Loucy (cell line): ENCODE measurements at regions not wholly inside any gene's neighbourhood (a gene's known extent, or its start where the extent isn't known, plus 50 kb on each side); places are given as distances from the start of the nearest gene placed in this dataset.

ENCODE experiments used
- H2AFZ ChIP-seq: fragments of 200-600 bp; sonication (generic); 2 replicates; pipeline ENCODE4 v1.6.0; 2016; ENCODE audit warnings: antibody characterized with exemption, mild to moderate bottlenecking, low read length, moderate library complexity
- H3F3A ChIP-seq: fragments of 200-600 bp; 2 replicates; pipeline ENCODE4 v1.6.0; 2016; ENCODE audit warnings: antibody characterized with exemption, low read depth, mild to moderate bottlenecking
- H3K27me3 ChIP-seq: fragments of 200-600 bp; sonication (generic); 2 replicates; pipeline ENCODE4 v1.6.1; 2014; ENCODE audit warnings: low read length, mild to moderate bottlenecking; ENCODE audit not compliant: insufficient read depth, poor library complexity, severe bottlenecking
- H3K36me3 ChIP-seq: fragments of 200-600 bp; sonication (generic); 2 replicates; pipeline ENCODE4 v1.6.1; 2016; ENCODE audit warnings: low read length; ENCODE audit not compliant: insufficient read depth
- H3K4me1 ChIP-seq: fragments of 200-600 bp; sonication (generic); 2 replicates; pipeline ENCODE4 v1.5.1; 2014; ENCODE audit warnings: low read length, mild to moderate bottlenecking; ENCODE audit not compliant: insufficient read depth, poor library complexity, severe bottlenecking
- H3K4me2 ChIP-seq: fragments of 200-600 bp; sonication (generic); 2 replicates; pipeline ENCODE4 v1.6.0; 2014; ENCODE audit warnings: antibody characterized with exemption, low read length, low read depth, mild to moderate bottlenecking; ENCODE audit not compliant: poor library complexity, severe bottlenecking
- H3K4me3 ChIP-seq: fragments of 200-600 bp; sonication (generic); 2 replicates; pipeline ENCODE4 v1.5.1; 2014; ENCODE audit warnings: low read length, mild to moderate bottlenecking, mixed read lengths; ENCODE audit not compliant: poor library complexity, severe bottlenecking
- H3K79me2 ChIP-seq: fragments of 200-600 bp; sonication (generic); 2 replicates; pipeline ENCODE4 v1.6.1; 2014; ENCODE audit warnings: low read length; ENCODE audit not compliant: insufficient read depth
- H3K9ac ChIP-seq: fragments of 200-600 bp; sonication (generic); 2 replicates; pipeline ENCODE4 v1.6.0; 2014; ENCODE audit warnings: mild to moderate bottlenecking, low read depth, low read length, moderate library complexity; ENCODE audit not compliant: poor library complexity, severe bottlenecking
- H3K9me2 ChIP-seq: fragments of 200-600 bp; sonication (generic); replicated peaks from 2 replicates; pipeline ENCODE4 v1.6.1; 2016; ENCODE audit warnings: low read depth, low read length, mixed read lengths
- H3K9me3 ChIP-seq: fragments of 200-600 bp; sonication (generic); 2 replicates; pipeline ENCODE4 v1.6.1; 2014; ENCODE audit warnings: mild to moderate bottlenecking, antibody characterized with exemption, low read length, low read depth; ENCODE audit not compliant: insufficient read depth
- H4K20me1 ChIP-seq: fragments of 200-600 bp; sonication (generic); 2 replicates; pipeline ENCODE4 v1.6.0; 2014; ENCODE audit warnings: antibody characterized with exemption, low read length, mild to moderate bottlenecking; ENCODE audit not compliant: insufficient read depth, poor library complexity, severe bottlenecking
- EZH2phosphoT487 ChIP-seq: fragments of 200-600 bp; IDR thresholded peaks from 2 replicates; pipeline ENCODE4 v1.6.1; 2018; ENCODE audit warnings: antibody characterized with exemption, mild to moderate bottlenecking, moderate library complexity, borderline replicate concordance
- TF ChIP-seq, protein P1 (sequence below): fragments of 200-600 bp; sonication (generic); conservative IDR thresholded peaks from 2 replicates; pipeline ENCODE4 v1.5.1; 2014; ENCODE audit warnings: mild to moderate bottlenecking, antibody characterized with exemption, low read length

DNA sequence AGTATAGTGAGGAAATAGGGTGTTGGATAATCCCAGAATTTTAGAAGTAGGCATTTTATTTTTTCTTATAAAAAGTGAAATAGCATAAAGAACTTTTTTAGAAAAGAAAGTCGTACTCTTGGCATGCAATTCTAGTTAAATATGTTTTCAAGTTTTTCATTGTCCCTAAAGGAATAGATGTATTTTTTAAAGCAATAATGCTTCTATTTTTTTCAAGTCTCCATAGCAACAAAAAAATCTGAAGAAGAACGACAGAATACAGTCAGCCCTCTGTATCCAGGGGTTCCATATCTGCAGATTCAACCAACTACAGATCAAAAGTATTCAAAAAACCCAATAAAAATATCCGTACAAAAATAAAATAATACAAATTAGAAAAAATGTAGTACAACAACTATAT lies 538.2 kb downstream of the GLUD2 start:
- no peaks in the 10 kb centered on the region for H3K36me3 ChIP-seq
- TF ChIP-seq, protein P1, sequence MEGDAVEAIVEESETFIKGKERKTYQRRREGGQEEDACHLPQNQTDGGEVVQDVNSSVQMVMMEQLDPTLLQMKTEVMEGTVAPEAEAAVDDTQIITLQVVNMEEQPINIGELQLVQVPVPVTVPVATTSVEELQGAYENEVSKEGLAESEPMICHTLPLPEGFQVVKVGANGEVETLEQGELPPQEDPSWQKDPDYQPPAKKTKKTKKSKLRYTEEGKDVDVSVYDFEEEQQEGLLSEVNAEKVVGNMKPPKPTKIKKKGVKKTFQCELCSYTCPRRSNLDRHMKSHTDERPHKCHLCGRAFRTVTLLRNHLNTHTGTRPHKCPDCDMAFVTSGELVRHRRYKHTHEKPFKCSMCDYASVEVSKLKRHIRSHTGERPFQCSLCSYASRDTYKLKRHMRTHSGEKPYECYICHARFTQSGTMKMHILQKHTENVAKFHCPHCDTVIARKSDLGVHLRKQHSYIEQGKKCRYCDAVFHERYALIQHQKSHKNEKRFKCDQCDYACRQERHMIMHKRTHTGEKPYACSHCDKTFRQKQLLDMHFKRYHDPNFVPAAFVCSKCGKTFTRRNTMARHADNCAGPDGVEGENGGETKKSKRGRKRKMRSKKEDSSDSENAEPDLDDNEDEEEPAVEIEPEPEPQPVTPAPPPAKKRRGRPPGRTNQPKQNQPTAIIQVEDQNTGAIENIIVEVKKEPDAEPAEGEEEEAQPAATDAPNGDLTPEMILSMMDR = no peak
- TF ChIP-seq EZH2phosphoT487 = no peak

GRCh38 chrX:121592884-121593283 lies 545.5 kb downstream of the GLUD2 start:
- no peak for TF ChIP-seq EZH2phosphoT487
- TF ChIP-seq, protein P1 = no peak
- no peaks in the 10 kb centered on the region for H3K9me2 ChIP-seq
- no peak overlapping the region for H3K4me2 ChIP-seq
- no peaks in the 10 kb centered on the region for H3K79me2 ChIP-seq
- no peaks in the 10 kb centered on the region for H3K27me3 ChIP-seq
- H3K36me3 ChIP-seq = no peaks in the 10 kb centered on the region
- H4K20me1 ChIP-seq = no peaks in the 10 kb centered on the region
- H3K4me1 ChIP-seq = no peaks in the 10 kb centered on the region
- no peak overlapping the region for H3K4me3 ChIP-seq
- no peak overlapping the region for H3K9ac ChIP-seq
- H2AFZ ChIP-seq = no peak overlapping the region
- no peaks in the 10 kb centered on the region for H3F3A ChIP-seq
- H3K9me3 ChIP-seq = no peaks in the 10 kb centered on the region

More for the DNA sequence above, 538.2 kb downstream of the GLUD2 start:
- Histone ChIP-seq H3K9ac (no peak overlapping the region), H3K4me2 (no peak overlapping the region), H3K27me3 (no peaks in the 10 kb centered on the region), H3F3A (no peaks in the 10 kb centered on the region), H3K4me3 (no peak overlapping the region), H4K20me1 (no peaks in the 10 kb centered on the region), H2AFZ (no peak overlapping the region), H3K79me2 (no peaks in the 10 kb centered on the region), H3K4me1 (no peaks in the 10 kb centered on the region), H3K9me3 (no peaks in the 10 kb centered on the region), H3K9me2 (no peaks in the 10 kb centered on the region)

- H3K4me1 ChIP-seq = no peaks in the 10 kb centered on the region
- TF ChIP-seq, protein P1 = no peak
- TF ChIP-seq EZH2phosphoT487 = no peak
- no peaks in the 10 kb centered on the region for H3K9me2 ChIP-seq
- no peaks in the 10 kb centered on the region for H3K27me3 ChIP-seq
- no peak overlapping the region for H3K4me2 ChIP-seq
- H3F3A ChIP-seq = no peaks in the 10 kb centered on the region
- H4K20me1 ChIP-seq = no peaks in the 10 kb centered on the region
- no peaks in the 10 kb centered on the region for H3K79me2 ChIP-seq
- H3K4me3 ChIP-seq = no peak overlapping the region
- H2AFZ ChIP-seq = no peak overlapping the region
- no peaks in the 10 kb centered on the region for H3K9me3 ChIP-seq
- H3K9ac ChIP-seq = no peak overlapping the region
- no peaks in the 10 kb centered on the region for H3K36me3 ChIP-seq
These were observed 550.9 kb downstream of the GLUD2 start for GRCh38 chrX:121598356-121598755.
